Neural cell (in vitro differentiated cells): ENCODE measurements at regions not wholly inside any gene's neighbourhood (a gene's known extent, or its start where the extent isn't known, plus 50 kb on each side); places are given as distances from the start of the nearest gene placed in this dataset.

Experiments
- H2AFZ ChIP-seq: fragments of 200-600, 300-800 bp; sonication (generic), shearing (Covaris generic); 2 replicates; pipeline ENCODE4 v1.6.0; 2014; ENCODE audit warnings: low read depth, mild to moderate bottlenecking, antibody characterized with exemption, low read length, moderate library complexity
- H3F3A ChIP-seq: fragments of 200-600 bp; shearing (Covaris generic); 2 replicates; pipeline ENCODE4 v1.6.1; 2016; ENCODE audit warnings: mild to moderate bottlenecking, moderate library complexity, mixed read lengths, antibody characterized with exemption, low read length; ENCODE audit not compliant: insufficient read depth, poor library complexity, severe bottlenecking
- H3K27ac ChIP-seq: fragments of 200-600, 300-800 bp; sonication (generic), shearing (Covaris generic); 2 replicates; pipeline ENCODE4 v1.5.1; 2014; ENCODE audit warnings: mild to moderate bottlenecking, low read length, moderate library complexity
- H3K27me3 ChIP-seq: fragments of 300-800, 200-600 bp; sonication (generic), shearing (Covaris generic); 2 replicates; pipeline ENCODE4 v1.6.0; 2014; ENCODE audit warnings: mild to moderate bottlenecking, low read depth, low read length, moderate library complexity; ENCODE audit not compliant: insufficient read depth
- H3K36me3 ChIP-seq: fragments of 300-800, 200-600 bp; sonication (generic), shearing (Covaris generic); 2 replicates; pipeline ENCODE4 v1.5.1; 2014; ENCODE audit warnings: mild to moderate bottlenecking, antibody characterized with exemption, low read length, moderate library complexity; ENCODE audit not compliant: insufficient read depth
- H3K4me2 ChIP-seq: fragments of 300-800, 200-600 bp; sonication (generic), shearing (Covaris generic); 2 replicates; pipeline ENCODE4 v1.6.0; 2014; ENCODE audit warnings: mild to moderate bottlenecking, low read length
- H3K4me3 ChIP-seq: fragments of 300-800, 200-600 bp; sonication (generic), shearing (Covaris generic); 2 replicates; pipeline ENCODE4 v1.5.1; 2014; ENCODE audit warnings: mild to moderate bottlenecking, low read length, moderate library complexity
- H3K79me2 ChIP-seq: fragments of 200-600 bp; shearing (Covaris generic); replicated peaks from 2 replicates; pipeline ENCODE4 v1.6.0; 2014; ENCODE audit warnings: mild to moderate bottlenecking, low read length, moderate library complexity; ENCODE audit not compliant: insufficient read depth
- H3K9ac ChIP-seq: fragments of 300-800, 200-600 bp; sonication (generic), shearing (Covaris generic); 2 replicates; pipeline ENCODE4 v1.6.1; 2016; ENCODE audit warnings: mild to moderate bottlenecking, low read length, mixed read lengths
- H3K9me2 ChIP-seq: fragments of 200-600 bp; shearing (Covaris generic); 2 replicates; pipeline ENCODE4 v1.6.1; 2016; ENCODE audit warnings: mild to moderate bottlenecking, low read length, mixed read lengths; ENCODE audit not compliant: insufficient read depth
- H3K9me3 ChIP-seq: fragments of 200-600, 300-800 bp; sonication (generic), shearing (Covaris generic); 2 replicates; pipeline ENCODE4 v1.6.1; 2016; ENCODE audit warnings: mild to moderate bottlenecking, mixed run types, low read length, moderate library complexity, mixed read lengths
- H4K20me1 ChIP-seq: fragments of 200-600 bp; shearing (Covaris generic); 2 replicates; pipeline ENCODE4 v1.6.1; 2016; ENCODE audit warnings: mild to moderate bottlenecking, mixed run types; ENCODE audit not compliant: insufficient read depth
- EP300 ChIP-seq: fragments of 450-650 bp; conservative IDR thresholded peaks from 2 replicates; pipeline ENCODE4 v1.6.1; 2014; ENCODE audit warnings: antibody characterized with exemption, mild to moderate bottlenecking, moderate library complexity; ENCODE audit not compliant: poor library complexity, severe bottlenecking
- EZH2 ChIP-seq: fragments of 200-600, 300-800 bp; shearing (Covaris generic), sonication (generic); IDR thresholded peaks from 2 replicates; pipeline ENCODE4 v1.6.1; 2014; ENCODE audit warnings: antibody characterized with exemption, low read length, borderline replicate concordance, mild to moderate bottlenecking; ENCODE audit not compliant: insufficient read depth, poor library complexity, severe bottlenecking
- MXI1 ChIP-seq: fragments of 450-650 bp; conservative IDR thresholded peaks from 2 replicates; pipeline ENCODE4 v1.6.1; 2014; ENCODE audit warnings: antibody characterized with exemption, mild to moderate bottlenecking; ENCODE audit not compliant: poor library complexity, severe bottlenecking
- POLR2AphosphoS5 ChIP-seq: IDR thresholded peaks from 2 replicates; pipeline ENCODE4 v1.6.1; 2012
- RAD21 ChIP-seq: fragments of 450-650 bp; conservative IDR thresholded peaks from 2 replicates; pipeline ENCODE4 v1.6.1; 2014; ENCODE audit warnings: antibody characterized with exemption, mild to moderate bottlenecking, moderate library complexity
- SMC3 ChIP-seq: fragments of 450-650 bp; conservative IDR thresholded peaks from 2 replicates; pipeline ENCODE4 v1.6.1; 2014; ENCODE audit warnings: antibody characterized with exemption, mild to moderate bottlenecking, moderate library complexity; ENCODE audit not compliant: poor library complexity
- TAF1 ChIP-seq: IDR thresholded peaks from 2 replicates; pipeline ENCODE4 v1.6.1; 2012; ENCODE audit warnings: low read depth
- TF ChIP-seq, protein P1 (sequence below): IDR thresholded peaks from 2 replicates; pipeline ENCODE4 v1.6.1; 2012; ENCODE audit warnings: borderline replicate concordance
- TF ChIP-seq, protein P2 (sequence below): fragments of 450-650 bp; IDR thresholded peaks from 2 replicates; pipeline ENCODE4 v1.5.1; 2014; ENCODE audit warnings: antibody characterized with exemption, mild to moderate bottlenecking, moderate library complexity; ENCODE audit not compliant: poor library complexity, severe bottlenecking

DNA sequence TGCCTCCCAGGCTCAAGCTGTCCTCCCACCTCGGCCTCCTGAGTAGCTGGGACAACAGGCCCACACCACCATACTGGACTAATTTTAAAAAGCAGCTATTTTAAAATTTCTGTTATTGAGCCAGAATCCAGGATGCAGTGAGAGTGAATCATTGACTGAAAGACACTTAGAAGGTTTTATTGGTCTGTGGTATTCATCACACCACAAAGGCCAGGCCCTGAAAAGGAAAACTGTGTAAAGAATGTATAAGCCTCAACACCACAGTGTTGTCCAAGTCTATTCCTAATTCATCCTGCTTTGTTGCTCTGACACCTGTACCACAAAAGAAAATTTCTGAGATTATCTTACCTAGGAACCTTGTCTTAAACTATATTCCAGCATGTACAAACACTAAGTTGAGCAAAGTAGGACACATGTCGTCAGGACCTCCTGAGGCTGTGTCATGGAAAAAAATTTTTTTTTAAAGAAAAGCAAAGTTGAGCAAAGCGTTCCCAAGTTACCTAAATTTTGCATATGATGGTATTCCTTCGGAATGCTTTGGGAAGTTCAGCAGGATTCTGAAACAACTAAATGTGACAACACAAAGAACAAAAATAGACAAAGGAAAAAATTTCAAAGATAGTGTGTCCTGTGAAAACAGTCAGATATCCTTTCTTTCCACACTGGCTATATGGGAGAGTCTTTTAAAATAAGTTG, 129.6 kb upstream of the MKLN1 start:
- H3K79me2 ChIP-seq: no peaks in the 10 kb centered on the region
- no peak overlapping the region for H3K4me2 ChIP-seq
- TF ChIP-seq TAF1: no peak
- TF ChIP-seq, protein P1, sequence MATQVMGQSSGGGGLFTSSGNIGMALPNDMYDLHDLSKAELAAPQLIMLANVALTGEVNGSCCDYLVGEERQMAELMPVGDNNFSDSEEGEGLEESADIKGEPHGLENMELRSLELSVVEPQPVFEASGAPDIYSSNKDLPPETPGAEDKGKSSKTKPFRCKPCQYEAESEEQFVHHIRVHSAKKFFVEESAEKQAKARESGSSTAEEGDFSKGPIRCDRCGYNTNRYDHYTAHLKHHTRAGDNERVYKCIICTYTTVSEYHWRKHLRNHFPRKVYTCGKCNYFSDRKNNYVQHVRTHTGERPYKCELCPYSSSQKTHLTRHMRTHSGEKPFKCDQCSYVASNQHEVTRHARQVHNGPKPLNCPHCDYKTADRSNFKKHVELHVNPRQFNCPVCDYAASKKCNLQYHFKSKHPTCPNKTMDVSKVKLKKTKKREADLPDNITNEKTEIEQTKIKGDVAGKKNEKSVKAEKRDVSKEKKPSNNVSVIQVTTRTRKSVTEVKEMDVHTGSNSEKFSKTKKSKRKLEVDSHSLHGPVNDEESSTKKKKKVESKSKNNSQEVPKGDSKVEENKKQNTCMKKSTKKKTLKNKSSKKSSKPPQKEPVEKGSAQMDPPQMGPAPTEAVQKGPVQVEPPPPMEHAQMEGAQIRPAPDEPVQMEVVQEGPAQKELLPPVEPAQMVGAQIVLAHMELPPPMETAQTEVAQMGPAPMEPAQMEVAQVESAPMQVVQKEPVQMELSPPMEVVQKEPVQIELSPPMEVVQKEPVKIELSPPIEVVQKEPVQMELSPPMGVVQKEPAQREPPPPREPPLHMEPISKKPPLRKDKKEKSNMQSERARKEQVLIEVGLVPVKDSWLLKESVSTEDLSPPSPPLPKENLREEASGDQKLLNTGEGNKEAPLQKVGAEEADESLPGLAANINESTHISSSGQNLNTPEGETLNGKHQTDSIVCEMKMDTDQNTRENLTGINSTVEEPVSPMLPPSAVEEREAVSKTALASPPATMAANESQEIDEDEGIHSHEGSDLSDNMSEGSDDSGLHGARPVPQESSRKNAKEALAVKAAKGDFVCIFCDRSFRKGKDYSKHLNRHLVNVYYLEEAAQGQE: no peak
- TF ChIP-seq, protein P2, sequence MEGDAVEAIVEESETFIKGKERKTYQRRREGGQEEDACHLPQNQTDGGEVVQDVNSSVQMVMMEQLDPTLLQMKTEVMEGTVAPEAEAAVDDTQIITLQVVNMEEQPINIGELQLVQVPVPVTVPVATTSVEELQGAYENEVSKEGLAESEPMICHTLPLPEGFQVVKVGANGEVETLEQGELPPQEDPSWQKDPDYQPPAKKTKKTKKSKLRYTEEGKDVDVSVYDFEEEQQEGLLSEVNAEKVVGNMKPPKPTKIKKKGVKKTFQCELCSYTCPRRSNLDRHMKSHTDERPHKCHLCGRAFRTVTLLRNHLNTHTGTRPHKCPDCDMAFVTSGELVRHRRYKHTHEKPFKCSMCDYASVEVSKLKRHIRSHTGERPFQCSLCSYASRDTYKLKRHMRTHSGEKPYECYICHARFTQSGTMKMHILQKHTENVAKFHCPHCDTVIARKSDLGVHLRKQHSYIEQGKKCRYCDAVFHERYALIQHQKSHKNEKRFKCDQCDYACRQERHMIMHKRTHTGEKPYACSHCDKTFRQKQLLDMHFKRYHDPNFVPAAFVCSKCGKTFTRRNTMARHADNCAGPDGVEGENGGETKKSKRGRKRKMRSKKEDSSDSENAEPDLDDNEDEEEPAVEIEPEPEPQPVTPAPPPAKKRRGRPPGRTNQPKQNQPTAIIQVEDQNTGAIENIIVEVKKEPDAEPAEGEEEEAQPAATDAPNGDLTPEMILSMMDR: no peak
- no peak for TF ChIP-seq POLR2AphosphoS5
- no peak for TF ChIP-seq RAD21
- no peak for TF ChIP-seq MXI1
- no peak for TF ChIP-seq SMC3
- H3K27ac ChIP-seq: no peak overlapping the region
- H3K9me2 ChIP-seq: no peaks in the 10 kb centered on the region
- no peak overlapping the region for H2AFZ ChIP-seq
- no peaks in the 10 kb centered on the region for H3K27me3 ChIP-seq
- H3F3A ChIP-seq: no peaks in the 10 kb centered on the region
- no peaks in the 10 kb centered on the region for H3K9me3 ChIP-seq
- H3K36me3 ChIP-seq: no peaks in the 10 kb centered on the region
- no peaks in the 10 kb centered on the region for H4K20me1 ChIP-seq
- no peak overlapping the region for H3K9ac ChIP-seq
- H3K4me3 ChIP-seq: no peak overlapping the region

DNA sequence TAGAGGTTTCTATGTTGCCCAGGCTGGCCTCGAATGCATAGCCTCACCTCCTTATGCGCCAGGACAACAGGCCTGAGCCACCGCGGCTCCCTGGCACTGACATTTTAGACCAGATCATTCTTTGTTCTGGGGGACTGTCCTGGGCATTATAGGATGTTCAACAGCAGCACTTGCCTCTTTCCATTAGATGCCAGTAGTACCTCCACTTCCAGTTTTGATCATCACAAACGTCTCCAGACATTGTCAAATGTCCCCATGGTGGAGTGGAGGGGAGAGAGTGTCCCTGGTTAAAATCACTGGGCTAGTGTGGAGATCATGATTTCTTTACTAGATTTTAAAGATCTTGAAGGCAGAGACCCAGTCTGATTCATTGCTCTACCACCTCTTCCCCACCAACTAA, 125.2 kb upstream of the MKLN1 start:
- no peak overlapping the region for H3K27ac ChIP-seq
- H3F3A ChIP-seq: no peaks in the 10 kb centered on the region

More for the DNA sequence above, 125.2 kb upstream of the MKLN1 start:
- TF ChIP-seq POLR2AphosphoS5: no peak
- TF ChIP-seq, protein P1: no peak
- TF ChIP-seq EZH2: no peak
- TF ChIP-seq MXI1: no peak
- no peak for TF ChIP-seq EP300
- no peak for TF ChIP-seq SMC3
- no peak for TF ChIP-seq TAF1
- TF ChIP-seq, protein P2: no peak
- no peak for TF ChIP-seq RAD21
- Histone ChIP-seq H2AFZ (no peak overlapping the region), H3K4me3 (no peak overlapping the region), H3K9me3 (no peaks in the 10 kb centered on the region), H3K9ac (no peak overlapping the region), H3K9me2 (no peaks in the 10 kb centered on the region), H4K20me1 (no peaks in the 10 kb centered on the region), H3K36me3 (no peaks in the 10 kb centered on the region), H3K27me3 (no peaks in the 10 kb centered on the region), H3K79me2 (no peaks in the 10 kb centered on the region), H3K4me2 (no peak overlapping the region)
